Activated CD4-positive, alpha-beta T cell treated with anti-CD3 and anti-CD28 coated beads, Interleukin-2, amount 50 U/mL, for 16 hours (primary cell): ENCODE measurements at regions not wholly inside any gene's neighbourhood (a gene's known extent, or its start where the extent isn't known, plus 50 kb on each side); places are given as distances from the start of the nearest gene placed in this dataset.

Experiments used
- DNase-seq: peaks from one replicate; pipeline ENCODE4 v3.0.0-alpha.2; 2020

- no peak for DNase-seq
These were observed 51.3 kb downstream of the TET3 start for GRCh38 chr2:74036010-74036409.

GRCh38 chr2:74036450-74037195, 51.9 kb downstream of the TET3 start:
- no peak for DNase-seq

- DNase-seq, result no peak
These were observed 52.7 kb downstream of the TET3 start for GRCh38 chr2:74037379-74037860.

DNA sequence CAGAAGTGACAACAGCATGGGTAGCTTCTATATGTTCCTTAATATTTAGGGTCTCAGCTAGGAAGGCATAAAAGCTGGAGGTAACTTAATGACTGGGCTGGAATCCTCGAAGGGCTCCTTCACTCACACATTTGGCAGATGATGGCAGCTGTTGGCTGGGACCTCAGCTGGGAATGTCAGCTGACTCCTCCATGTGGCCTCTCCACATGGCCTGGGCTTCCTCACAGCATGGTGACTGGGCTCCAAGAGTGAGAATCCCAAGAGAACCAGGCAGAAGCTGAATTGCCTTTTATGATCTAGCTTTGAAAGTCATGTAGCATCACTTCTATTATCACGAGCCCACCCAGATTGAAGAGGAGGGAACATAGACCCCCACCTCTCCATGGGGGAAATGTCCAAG, 54.9 kb downstream of the TET3 start:
- no peak for DNase-seq

GRCh38 chr2:74041182-74041581, 56.5 kb downstream of the TET3 start:
- DNase-seq, result no peak

- no peak for DNase-seq
These were observed 57.0 kb downstream of the TET3 start for GRCh38 chr2:74041726-74042125.

GRCh38 chr2:74042606-74043005, 57.9 kb downstream of the TET3 start:
- no peak for DNase-seq

- no peak for DNase-seq
These were observed 58.9 kb downstream of the TET3 start for GRCh38 chr2:74043345-74044329.

- DNase-seq, result no peak
These were observed 60.3 kb downstream of the TET3 start for GRCh38 chr2:74044999-74045398.

DNA sequence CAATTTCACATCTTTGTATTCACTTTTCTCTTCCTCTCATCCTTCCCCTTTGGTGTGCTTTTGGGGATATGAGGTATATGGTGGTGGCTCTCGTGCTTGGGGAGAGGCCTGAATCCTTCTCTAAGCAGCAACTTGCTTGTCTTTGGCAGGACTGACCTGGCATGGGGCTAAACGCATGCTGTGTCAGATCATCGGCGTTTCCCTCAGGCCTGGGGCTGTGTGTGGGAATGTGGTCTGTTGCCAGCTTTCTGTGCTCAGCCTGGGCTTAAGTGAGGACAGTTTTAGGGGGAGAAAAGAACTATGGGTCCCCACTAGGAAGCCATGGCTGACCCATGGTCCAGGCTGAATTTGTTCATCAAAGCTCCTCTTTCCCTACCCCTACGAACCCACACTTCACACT, 60.7 kb downstream of the TET3 start:
- DNase-seq, result no peak

DNA sequence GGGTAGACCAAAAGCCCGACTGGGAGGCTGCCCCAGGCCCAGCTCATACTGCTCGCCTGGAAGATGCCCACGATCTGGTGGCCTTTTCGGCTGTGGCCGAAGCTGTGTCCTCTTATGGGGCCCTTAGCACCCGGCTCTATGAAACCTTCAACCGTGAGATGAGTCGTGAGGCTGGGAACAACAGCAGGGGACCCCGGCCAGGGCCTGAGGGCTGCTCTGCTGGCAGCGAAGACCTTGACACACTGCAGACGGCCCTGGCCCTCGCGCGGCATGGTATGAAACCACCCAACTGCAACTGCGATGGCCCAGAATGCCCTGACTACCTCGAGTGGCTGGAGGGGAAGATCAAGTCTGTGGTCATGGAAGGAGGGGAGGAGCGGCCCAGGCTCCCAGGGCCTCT, 61.7 kb downstream of the TET3 start:
- DNase-seq, result no peak

DNA sequence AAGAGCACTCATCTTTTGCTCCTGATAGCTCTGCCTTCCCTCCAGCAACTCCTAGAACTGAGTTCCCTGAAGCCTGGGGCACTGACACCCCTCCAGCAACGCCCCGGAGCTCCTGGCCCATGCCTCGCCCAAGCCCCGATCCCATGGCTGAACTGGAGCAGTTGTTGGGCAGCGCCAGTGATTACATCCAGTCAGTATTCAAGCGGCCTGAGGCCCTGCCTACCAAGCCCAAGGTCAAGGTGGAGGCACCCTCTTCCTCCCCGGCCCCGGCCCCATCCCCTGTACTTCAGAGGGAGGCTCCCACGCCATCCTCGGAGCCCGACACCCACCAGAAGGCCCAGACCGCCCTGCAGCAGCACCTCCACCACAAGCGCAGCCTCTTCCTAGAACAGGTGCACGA, 62.4 kb downstream of the TET3 start:
- DNase-seq, result no peak

GRCh38 chr2:74048147-74048546, 63.4 kb downstream of the TET3 start:
- DNase-seq, result no peak

DNA sequence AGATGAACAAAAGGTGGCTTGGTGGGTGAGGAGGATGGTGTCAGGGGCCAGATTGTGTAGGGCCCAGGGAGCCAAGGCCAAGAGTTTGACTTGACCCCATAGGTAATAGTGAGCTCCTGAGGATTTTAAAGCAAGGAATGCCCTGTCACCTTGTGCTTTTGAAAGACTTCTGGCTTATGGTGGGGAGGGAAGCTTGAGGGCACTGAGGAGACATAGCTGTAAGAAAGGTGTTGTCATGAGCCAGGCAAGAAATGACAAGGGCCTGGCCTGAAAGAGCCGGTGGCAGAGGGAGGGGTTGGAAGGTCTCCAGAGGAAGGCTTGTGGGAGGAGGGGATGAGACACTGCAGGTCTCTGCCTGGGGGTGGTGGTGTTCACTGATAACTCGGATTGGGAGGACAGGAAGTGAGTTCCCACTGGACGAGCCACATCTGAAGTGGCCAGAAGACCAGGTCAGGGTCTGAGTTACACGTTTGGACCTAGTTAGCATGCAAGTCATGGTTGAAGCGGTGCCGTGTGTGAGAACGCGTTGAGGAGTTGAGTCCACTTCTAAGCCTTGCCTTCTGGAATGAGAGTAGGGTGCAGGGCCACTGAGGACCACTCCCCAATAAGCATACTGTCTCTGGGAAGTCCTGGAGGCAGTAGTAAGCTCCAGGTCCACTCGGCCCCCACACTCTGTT, 64.3 kb downstream of the TET3 start:
- DNase-seq, result no peak

- DNase-seq, result no peak
These were observed 65.4 kb downstream of the TET3 start for GRCh38 chr2:74050151-74050550.

DNA sequence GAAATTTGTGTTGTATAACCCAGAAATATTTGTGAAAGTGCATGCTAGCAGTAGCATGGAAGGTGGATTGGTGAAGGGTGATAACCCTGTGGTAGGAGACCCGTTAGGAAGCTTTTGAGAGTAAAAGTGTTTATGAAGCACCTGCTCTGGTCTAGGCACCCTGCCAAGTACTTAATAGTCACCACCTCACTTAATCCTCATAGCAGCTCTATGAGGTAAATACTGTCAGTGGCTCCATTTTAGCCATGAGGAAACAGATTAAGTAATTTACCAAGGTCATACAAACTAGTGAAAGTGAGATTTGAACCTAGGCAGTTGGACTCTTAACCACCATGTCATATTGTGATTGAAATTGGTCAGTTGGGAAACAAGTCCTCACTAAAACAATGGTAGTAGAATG, 66.8 kb downstream of the TET3 start:
- no peak for DNase-seq

- peak; percentile 10 for DNase-seq
These were observed 68.3 kb downstream of the TET3 start for GRCh38 chr2:74052732-74053710.

- DNase-seq, result no peak
These were observed 69.4 kb downstream of the TET3 start for GRCh38 chr2:74053959-74054715.

- no peak for DNase-seq
These were observed 74.5 kb downstream of the TET3 start for GRCh38 chr2:74059137-74059775.

GRCh38 chr2:74063486-74063885, 78.8 kb downstream of the TET3 start:
- DNase-seq, result no peak

GRCh38 chr2:74065456-74065855, 80.7 kb downstream of the TET3 start:
- no peak for DNase-seq
